SW 1271 (cell line): ENCODE measurements at regions not wholly inside any gene's neighbourhood (a gene's known extent, or its start where the extent isn't known, plus 50 kb on each side); places are given as distances from the start of the nearest gene placed in this dataset.
"Not testable (repeated sequence)": the region's sequence is repeated elsewhere in the genome, so short reads cannot be mapped to it uniquely, and the experiment has no call there.

Experiments used
- DNase-seq, 2 experiments: peaks; one replicate each; lab custom pipeline; 2025; lab: John Stamatoyannopoulos, UW

- no peak for DNase-seq
Measured at GRCh38 chr9:13941714-13942113, 372.2 kb downstream of the NFIB start.

- DNase-seq, result no peak
Measured at GRCh38 chr9:13939701-13940490, 374.0 kb downstream of the NFIB start.

- DNase-seq, result no peak
Measured at GRCh38 chr9:13939134-13939533, 374.8 kb downstream of the NFIB start.

GRCh38 chr9:13934416-13934815 lies 379.5 kb downstream of the NFIB start:
- DNase-seq, result no peak

GRCh38 chr9:13933268-13933656 lies 380.7 kb downstream of the NFIB start:
- no peak for DNase-seq

- DNase-seq, result no peak
Measured at GRCh38 chr9:13932528-13933267, 381.2 kb downstream of the NFIB start.

- no peak for DNase-seq
Measured at GRCh38 chr9:13929013-13929412, 384.9 kb downstream of the NFIB start.

- no peak for DNase-seq
Measured at GRCh38 chr9:13923381-13923780, 390.6 kb downstream of the NFIB start.

- no peak for DNase-seq
Measured at GRCh38 chr9:13920557-13920956, 393.4 kb downstream of the NFIB start.

- no peak for DNase-seq
Measured at GRCh38 chr9:13919401-13919800, 394.5 kb downstream of the NFIB start.

GRCh38 chr9:13917534-13917933 lies 396.4 kb downstream of the NFIB start:
- DNase-seq, result no peak

GRCh38 chr9:13915591-13916301 lies 398.2 kb downstream of the NFIB start:
- no peak for DNase-seq

- DNase-seq, result no peak
Measured at GRCh38 chr9:13915131-13915530, 398.8 kb downstream of the NFIB start.

- DNase-seq, result no peak
Measured at GRCh38 chr9:13911473-13911872, 402.5 kb downstream of the NFIB start.

GRCh38 chr9:13907842-13908241 lies 406.1 kb downstream of the NFIB start:
- DNase-seq, result not testable (repeated sequence)

- DNase-seq, result no peak
Measured at GRCh38 chr9:13904746-13905145, 409.2 kb downstream of the NFIB start.

GRCh38 chr9:13904311-13904710 lies 409.6 kb downstream of the NFIB start:
- no peak for DNase-seq

- no peak for DNase-seq
Measured at GRCh38 chr9:13902286-13903066, 411.5 kb downstream of the NFIB start.

- DNase-seq, result no peak
Measured at GRCh38 chr9:13901176-13901575, 412.8 kb downstream of the NFIB start.

GRCh38 chr9:13900449-13900848 lies 413.5 kb downstream of the NFIB start:
- no peak for DNase-seq

- DNase-seq, result no peak
Measured at GRCh38 chr9:13899924-13900323, 414.0 kb downstream of the NFIB start.

- DNase-seq, result no peak
Measured at GRCh38 chr9:13898957-13899356, 415.0 kb downstream of the NFIB start.
